A549 (cell line): ENCODE measurements at regions not wholly inside any gene's neighbourhood (a gene's known extent, or its start where the extent isn't known, plus 50 kb on each side); places are given as distances from the start of the nearest gene placed in this dataset.

Experiments used
- EP300 ChIP-seq, 2 experiments: fragments of >200 bp; sonication (Bioruptor Twin); formaldehyde crosslinking; IDR thresholded peaks; 2 replicates in 1 of 2; 3 replicates in 1 of 2; pipeline ENCODE4 v1.6.1; 2016 to 2017
- KDM5A ChIP-seq: fragments of 200-600 bp; sonication (generic); IDR thresholded peaks from 2 replicates; pipeline ENCODE4 v1.6.1; 2016; ENCODE audit warnings: antibody characterized with exemption, mild to moderate bottlenecking
- POLR2A ChIP-seq: IDR thresholded peaks from 2 replicates; pipeline ENCODE4 v1.6.1; 2012; ENCODE audit warnings: mild to moderate bottlenecking, low read length

DNA sequence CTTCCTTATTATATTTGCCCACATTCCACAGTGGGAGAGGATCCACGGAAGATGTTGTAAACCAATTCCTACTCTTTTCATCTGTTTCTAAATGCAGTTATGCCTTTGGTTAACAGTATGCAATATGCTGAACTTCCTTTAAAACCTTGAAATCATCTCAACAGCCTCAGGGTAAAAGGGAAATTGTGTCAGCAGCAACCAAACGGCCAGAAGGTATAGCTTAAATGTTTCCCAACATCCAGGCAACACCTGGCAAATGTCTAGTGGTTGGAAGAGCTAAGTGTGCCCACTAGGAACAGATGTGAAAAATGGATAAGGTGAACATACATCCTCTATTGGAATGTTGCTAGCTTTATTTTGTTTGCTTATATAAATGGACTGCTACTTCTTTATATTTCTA, 164.8 kb downstream of the FAXC start:
- TF ChIP-seq POLR2A: no peak
- no peak for TF ChIP-seq EP300 (IDR thresholded peaks at IDR 0.05)
- TF ChIP-seq KDM5A: no peak
